Activated effector memory CD4-positive, alpha-beta T cell treated with anti-CD3 and anti-CD28 coated beads, Interleukin-2, amount 50 U/mL, for 16 hours (primary cell): ENCODE measurements at regions not wholly inside any gene's neighbourhood (a gene's known extent, or its start where the extent isn't known, plus 50 kb on each side); places are given as distances from the start of the nearest gene placed in this dataset.

ENCODE experiments used
- DNase-seq: peaks from one replicate; pipeline ENCODE4 v3.0.0-alpha.2; 2020

DNA sequence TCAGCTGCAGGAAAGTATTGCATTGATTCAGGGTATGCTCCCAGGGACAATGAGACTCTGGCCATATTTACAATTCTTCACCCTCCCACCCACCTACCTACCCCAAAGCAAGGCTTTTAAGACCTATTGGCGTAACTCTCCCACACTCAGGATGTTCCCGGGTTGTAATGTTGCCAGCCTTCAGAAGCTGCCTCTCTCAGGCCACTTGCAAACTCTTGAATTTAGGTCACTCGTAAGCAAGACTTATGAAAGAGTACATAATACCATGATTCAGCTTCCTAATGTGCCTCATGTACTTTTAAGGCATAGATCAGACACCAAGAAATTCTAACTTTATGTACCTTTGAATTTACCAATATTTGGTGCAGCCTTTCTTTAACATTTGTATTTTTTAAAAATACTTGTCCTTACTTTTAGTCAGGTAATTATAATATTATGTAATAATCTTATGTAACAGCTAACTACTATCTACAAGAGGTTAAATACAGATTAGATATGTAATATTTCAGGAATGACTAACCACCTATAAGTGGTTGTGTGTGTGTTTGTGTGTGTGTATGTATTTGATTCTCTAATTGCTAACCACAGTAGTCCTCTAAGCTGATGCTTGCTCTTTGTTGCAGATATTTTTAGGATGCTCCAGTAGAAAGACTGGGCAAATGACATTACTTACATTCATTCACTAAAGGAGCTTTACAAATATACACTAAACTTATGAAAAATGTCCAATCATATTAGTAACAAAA, 630.5 kb upstream of the MEF2C start:
- DNase-seq, result no peak

DNA sequence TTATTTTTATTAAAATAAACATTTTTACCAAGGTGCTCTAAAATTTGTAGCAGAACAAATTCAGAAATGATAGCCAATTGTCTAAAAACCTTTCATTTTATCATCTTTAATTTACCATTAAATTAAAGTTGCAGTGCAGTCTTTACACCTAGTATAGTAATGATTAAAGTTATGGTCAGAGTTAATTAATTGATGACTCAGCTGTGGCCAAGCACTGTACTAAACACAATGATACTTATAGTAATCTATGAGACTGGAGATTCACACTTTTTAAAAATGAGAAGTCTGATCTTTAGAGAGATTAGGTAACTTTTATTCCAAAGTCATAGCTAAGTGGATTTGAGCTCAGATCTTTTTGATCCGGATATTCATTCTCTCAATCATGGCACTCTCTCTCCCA, 621.1 kb upstream of the MEF2C start:
- DNase-seq, result no peak

GRCh38 chr5:89499787-89500186, 616.8 kb upstream of the MEF2C start:
- DNase-seq, result no peak

DNA sequence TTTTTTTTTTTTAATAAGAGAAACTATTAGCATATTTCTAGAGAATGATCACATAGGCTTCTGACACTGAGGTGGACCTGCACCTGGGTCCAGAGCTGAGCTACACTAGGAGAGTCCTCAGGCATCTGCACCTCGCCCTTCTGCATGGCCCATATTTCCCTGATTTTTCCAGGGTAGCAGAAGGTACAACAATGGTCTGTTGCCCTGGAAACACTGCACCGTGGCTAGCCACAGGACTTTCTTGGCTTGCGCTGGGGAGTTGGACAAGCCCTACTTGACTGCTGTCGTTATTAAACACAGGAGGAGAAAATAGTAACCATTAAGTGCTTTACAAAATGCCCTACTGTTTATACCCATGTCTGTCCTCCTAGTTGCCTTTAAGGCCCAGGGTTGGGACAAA, 615.7 kb upstream of the MEF2C start:
- no peak for DNase-seq

DNA sequence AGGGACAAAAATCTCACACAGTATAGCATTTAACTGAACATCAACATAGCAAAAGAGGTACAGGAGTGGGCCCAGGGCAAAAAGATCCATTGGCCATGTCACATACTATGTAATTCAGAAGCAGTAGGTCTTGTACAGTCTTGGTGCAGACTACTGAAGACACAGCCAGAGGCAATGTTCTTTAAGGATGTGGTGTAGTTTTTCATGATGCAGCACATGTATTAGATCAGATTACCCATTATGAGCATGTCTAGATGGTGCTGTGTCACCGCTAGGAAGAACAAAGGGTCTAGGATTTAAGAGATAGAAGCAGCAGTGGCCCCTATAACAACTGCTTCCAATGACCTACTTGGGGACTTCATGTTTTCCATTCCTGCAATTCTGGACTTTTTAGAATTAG, 610.4 kb upstream of the MEF2C start:
- DNase-seq, result no peak

DNA sequence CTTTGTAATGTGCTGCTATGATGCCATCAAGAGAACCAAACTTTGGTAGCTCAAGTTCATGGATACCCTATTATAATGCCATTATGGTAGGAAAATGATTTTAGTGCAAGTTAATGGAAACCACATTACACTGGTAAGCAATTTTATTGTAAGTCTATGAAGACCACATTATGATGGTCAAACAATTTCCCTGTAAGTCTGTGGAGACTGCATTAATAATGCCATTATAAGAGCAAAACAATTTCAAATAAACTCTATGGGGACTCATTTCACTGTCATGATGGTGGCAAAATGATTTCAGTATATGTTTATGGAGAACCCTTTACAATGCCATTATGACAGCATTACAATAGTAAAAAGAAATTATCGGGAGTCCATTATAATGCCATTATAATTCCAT, 602.0 kb upstream of the MEF2C start:
- DNase-seq, result no peak

DNA sequence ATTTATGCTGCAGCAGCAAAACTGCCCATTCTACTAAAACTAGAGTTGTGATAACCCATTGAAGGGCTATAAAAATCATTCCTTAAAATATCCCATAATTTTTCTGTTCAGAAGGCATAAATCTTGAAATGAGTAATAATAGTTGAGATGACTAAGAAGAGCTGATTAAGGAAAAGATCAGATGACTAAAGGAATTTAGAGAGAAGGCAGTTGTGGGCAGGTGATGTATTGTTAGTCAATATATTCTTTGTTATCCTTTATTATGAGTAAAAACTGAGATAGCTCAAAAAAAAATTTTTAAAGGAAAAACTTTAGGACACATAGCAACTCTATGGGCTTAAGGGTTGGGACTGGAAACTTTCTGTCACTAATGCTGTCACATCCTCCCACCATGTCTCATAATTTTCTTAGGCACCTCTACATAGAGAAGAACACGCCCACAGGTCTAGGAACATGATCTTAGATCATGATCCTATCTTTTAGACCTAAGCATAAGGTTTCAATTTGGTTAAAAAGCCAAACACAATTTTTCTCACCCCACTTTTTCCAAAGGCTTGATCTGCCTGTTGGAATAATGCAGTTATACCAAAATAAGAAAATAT, 597.5 kb upstream of the MEF2C start:
- no peak for DNase-seq

DNA sequence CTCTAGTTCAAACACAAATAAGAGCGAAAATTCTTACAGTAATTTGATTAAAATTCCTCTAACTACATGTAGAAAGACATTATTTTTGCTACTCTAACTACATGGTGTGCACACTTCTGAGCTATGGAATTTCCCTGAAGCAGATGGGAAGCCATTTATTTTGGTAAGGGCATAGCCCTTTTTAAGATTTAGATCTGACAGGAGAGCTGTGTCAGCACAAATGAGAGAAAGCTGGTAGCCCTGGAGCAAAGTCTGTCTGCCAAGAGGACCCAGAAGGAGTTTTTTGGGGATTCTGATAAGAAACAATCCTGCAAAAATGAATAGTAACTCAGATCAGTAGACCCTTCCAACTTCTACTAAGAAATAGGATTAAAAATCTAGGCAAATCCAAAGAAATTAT, 595.9 kb upstream of the MEF2C start:
- DNase-seq, result no peak

DNA sequence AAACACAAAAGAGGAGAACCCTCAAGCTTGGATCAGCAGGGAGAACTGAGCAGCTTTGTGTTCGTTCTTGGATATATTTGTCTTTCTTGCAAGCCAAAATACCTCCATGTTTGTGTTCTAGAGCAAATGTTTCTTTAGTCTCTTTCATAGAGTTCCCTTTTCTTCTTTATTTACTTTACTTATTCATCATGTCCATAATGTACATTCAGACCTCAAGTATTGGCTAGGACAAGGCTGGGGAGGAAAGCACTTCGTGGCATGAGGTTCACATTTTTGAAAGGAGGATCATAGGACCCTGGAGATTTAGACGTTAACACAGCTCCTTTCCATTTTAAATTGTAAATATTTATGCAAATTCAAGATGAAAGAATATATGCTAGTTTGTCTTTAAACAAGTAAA, 590.2 kb upstream of the MEF2C start:
- no peak for DNase-seq

DNA sequence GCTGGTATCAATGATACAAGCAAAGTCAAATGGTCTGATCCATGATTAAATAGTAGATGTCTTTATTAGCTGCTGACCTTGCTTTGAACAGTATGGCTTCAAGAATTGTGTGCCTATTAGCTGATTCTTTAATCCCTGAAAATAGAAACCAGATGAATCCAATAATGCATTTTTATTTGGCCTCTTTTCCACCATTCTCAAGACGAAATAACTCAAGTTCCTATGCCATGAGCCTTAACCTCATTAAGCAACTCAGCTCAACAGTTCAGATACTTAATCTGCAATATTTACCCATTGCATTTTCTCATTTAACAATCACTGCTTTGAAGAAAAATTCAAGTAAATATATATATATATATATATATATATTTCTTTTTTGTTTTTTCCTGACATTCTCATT, 588.6 kb upstream of the MEF2C start:
- DNase-seq, result no peak

DNA sequence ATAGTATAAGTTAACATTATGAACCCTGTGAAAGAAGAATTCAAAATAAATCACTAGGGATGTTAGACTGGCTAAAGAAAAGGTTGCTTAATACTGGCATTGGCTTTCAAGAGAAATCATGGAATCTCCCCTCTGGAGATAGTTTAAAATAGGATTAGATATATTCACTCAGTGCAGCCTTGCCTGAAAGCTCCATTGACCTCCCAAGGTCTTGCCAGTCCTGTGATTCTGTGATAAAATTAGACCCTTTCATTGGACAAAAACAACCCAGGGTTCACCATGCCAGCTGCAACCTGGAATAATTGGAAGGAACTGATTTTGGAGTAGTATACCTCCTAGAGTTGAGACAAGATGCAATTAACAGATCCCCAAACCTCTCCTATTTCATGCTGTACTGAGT, 588.1 kb upstream of the MEF2C start:
- DNase-seq, result no peak

- DNase-seq, result no peak
Observed at GRCh38 chr5:89470658-89471057, 587.7 kb upstream of the MEF2C start.

DNA sequence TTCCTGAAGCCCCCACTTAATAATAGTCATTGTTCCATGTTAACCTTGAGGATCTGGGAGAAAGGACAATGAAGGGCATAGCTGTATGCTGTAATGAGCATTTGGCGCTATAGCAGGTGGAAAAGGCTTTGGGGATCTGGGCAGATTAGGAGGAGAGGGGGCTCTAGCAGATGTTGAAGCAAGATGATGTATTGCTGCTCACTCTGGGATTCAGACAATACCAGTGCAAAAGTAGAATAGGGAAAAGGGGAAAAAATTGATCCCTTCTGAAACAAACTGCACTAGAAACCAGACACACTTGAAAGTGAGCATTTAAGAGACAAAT, 575.3 kb upstream of the MEF2C start:
- no peak for DNase-seq

- no peak for DNase-seq
Observed at GRCh38 chr5:89457411-89458331, 574.7 kb upstream of the MEF2C start.

- no peak for DNase-seq
Observed at GRCh38 chr5:89452081-89452480, 569.1 kb upstream of the MEF2C start.

- DNase-seq, result no peak
Observed at GRCh38 chr5:89451263-89451662, 568.3 kb upstream of the MEF2C start.

DNA sequence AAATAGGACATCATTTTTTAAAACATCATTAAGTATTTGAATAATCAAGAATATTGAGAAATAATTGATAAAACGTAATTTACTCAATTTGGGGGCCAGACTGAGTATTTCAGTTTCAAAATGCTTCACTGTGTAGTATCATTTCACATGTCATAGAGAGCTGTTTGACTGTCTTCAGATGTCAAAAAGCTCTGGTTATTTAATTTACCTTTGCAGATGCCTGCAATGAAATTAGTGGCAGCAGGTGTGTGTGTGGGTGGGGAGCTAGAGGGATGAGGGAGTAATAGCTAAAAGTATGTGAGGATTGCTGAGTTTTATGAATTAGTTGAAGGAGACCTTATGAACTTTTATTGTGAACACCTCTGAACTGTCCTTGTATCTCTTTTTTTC, 567.2 kb upstream of the MEF2C start:
- no peak for DNase-seq

- DNase-seq, result no peak
Observed at GRCh38 chr5:89449392-89450148, 566.6 kb upstream of the MEF2C start.

DNA sequence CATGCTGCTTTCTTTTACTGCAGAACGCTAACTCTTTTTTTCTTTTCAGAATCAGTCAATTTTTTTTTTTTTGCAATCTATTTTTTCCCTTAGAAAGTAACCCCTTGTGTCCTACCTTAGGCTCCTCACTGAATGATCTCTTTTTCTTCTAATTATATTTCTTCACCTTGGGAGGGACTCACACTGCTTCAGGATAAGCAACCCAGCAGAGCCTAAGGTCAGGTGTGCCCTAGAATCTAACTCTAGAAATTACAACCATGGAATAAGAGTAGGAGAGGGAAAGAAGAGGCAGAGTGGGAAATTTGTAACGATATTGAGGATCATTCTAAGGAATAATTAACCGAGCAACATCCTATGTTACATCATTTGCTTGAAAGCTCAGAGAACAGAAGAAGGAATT, 564.0 kb upstream of the MEF2C start:
- no peak for DNase-seq

GRCh38 chr5:89445106-89445745, 562.2 kb upstream of the MEF2C start:
- no peak for DNase-seq

- no peak for DNase-seq
Observed at GRCh38 chr5:89444088-89444487, 561.1 kb upstream of the MEF2C start.

GRCh38 chr5:89443508-89443907, 560.5 kb upstream of the MEF2C start:
- DNase-seq, result no peak

- no peak for DNase-seq
Observed at GRCh38 chr5:89441965-89442364, 559.0 kb upstream of the MEF2C start.
